Osteoblast (primary cell): ENCODE measurements at regions not wholly inside any gene's neighbourhood (a gene's known extent, or its start where the extent isn't known, plus 50 kb on each side); places are given as distances from the start of the nearest gene placed in this dataset.

Experiments used
- DNase-seq: peaks from one replicate; pipeline ENCODE4 v3.0.0; 2011; ENCODE audit warnings: low spot score, mixed read lengths; ENCODE audit not compliant: insufficient read length; ENCODE audit errors: missing footprints
- H2AFZ ChIP-seq: 2 replicates; pipeline ENCODE4 v1.6.0; 2011; ENCODE audit warnings: mild to moderate bottlenecking, low read length
- H3K27ac ChIP-seq: 2 replicates; pipeline ENCODE4 v1.5.1; 2011; ENCODE audit warnings: mild to moderate bottlenecking, low read depth, low read length, moderate library complexity
- H3K27me3 ChIP-seq: 2 replicates; pipeline ENCODE4 v1.6.0; 2012; ENCODE audit warnings: mild to moderate bottlenecking, control low read depth, inconsistent platforms, low read length, moderate library complexity; ENCODE audit not compliant: insufficient read depth
- H3K36me3 ChIP-seq: 2 replicates; pipeline ENCODE4 v1.5.1; 2011; ENCODE audit warnings: mild to moderate bottlenecking, low read length, control low read depth, moderate library complexity; ENCODE audit not compliant: insufficient read depth
- H3K4me1 ChIP-seq: 2 replicates; pipeline ENCODE4 v1.5.1; 2011; ENCODE audit warnings: mild to moderate bottlenecking, low read length, control low read depth, moderate library complexity; ENCODE audit not compliant: insufficient read depth
- H3K4me2 ChIP-seq: 2 replicates; pipeline ENCODE4 v1.6.0; 2011; ENCODE audit warnings: mild to moderate bottlenecking, low read length; ENCODE audit not compliant: insufficient read depth
- H3K4me3 ChIP-seq: fragments of 200-600 bp; sonication (generic); 3 replicates; pipeline ENCODE4 v1.5.1; 2012; ENCODE audit warnings: mild to moderate bottlenecking, low read length, inconsistent platforms; ENCODE audit not compliant: insufficient read depth
- H3K79me2 ChIP-seq: 2 replicates; pipeline ENCODE4 v1.6.0; 2012; ENCODE audit warnings: mild to moderate bottlenecking, low read length, control low read depth, inconsistent platforms; ENCODE audit not compliant: insufficient read depth
- H3K9me3 ChIP-seq: 2 replicates; pipeline ENCODE4 v1.5.1; 2011; ENCODE audit warnings: low read depth, low read length, control low read depth
- H4K20me1 ChIP-seq: 2 replicates; pipeline ENCODE4 v1.6.0; 2012; ENCODE audit warnings: mild to moderate bottlenecking, low read length, control low read depth; ENCODE audit not compliant: insufficient read depth
- CTCF ChIP-seq: IDR thresholded peaks from 2 replicates; pipeline ENCODE4 v1.5.1; 2011; ENCODE audit warnings: mild to moderate bottlenecking, low read depth, low read length, moderate library complexity; ENCODE audit errors: extremely low read depth

- Histone ChIP-seq H3K4me3 (peak overlapping the region; percentile 60), H3K27me3 (no peaks in the 10 kb centered on the region), H2AFZ (peak overlapping the region; percentile 91), H3K4me2 (peak overlapping the region; percentile 79), H3K4me1 (peaks cover 18% of the 10 kb centered on the region), H3K27ac (peak overlapping the region; percentile 58), H3K79me2 (no peaks in the 10 kb centered on the region), H4K20me1 (no peaks in the 10 kb centered on the region), H3K9me3 (peaks cover 5% of the 10 kb centered on the region), H3K36me3 (no peaks in the 10 kb centered on the region)
- TF ChIP-seq CTCF, result peak; percentile 32
- DNase-seq, result peak; percentile 94
These were observed 115.6 kb upstream of the COL5A1 start for GRCh38 chr9:134525841-134526583.

- Histone ChIP-seq H3K27me3 (no peaks in the 10 kb centered on the region), H3K36me3 (no peaks in the 10 kb centered on the region), H3K4me3 (peak overlapping the region; percentile 60), H3K79me2 (no peaks in the 10 kb centered on the region), H3K4me2 (peak overlapping the region; percentile 79), H3K27ac (peak overlapping the region; percentile 58), H2AFZ (peak overlapping the region; percentile 91), H3K4me1 (peaks cover 25% of the 10 kb centered on the region), H3K9me3 (peaks cover 5% of the 10 kb centered on the region), H4K20me1 (no peaks in the 10 kb centered on the region)
- no peak for TF ChIP-seq CTCF
- DNase-seq, result peak; percentile 58
These were observed 114.8 kb upstream of the COL5A1 start for GRCh38 chr9:134526584-134527477.

GRCh38 chr9:134530724-134531123, 110.9 kb upstream of the COL5A1 start:
- Histone ChIP-seq H3K79me2 (no peaks in the 10 kb centered on the region), H3K4me3 (no peak overlapping the region), H3K9me3 (peaks cover 5% of the 10 kb centered on the region), H3K4me1 (peaks cover 45% of the 10 kb centered on the region), H3K27ac (no peak overlapping the region), H3K27me3 (no peaks in the 10 kb centered on the region), H2AFZ (no peak overlapping the region), H3K36me3 (no peaks in the 10 kb centered on the region), H3K4me2 (no peak overlapping the region), H4K20me1 (no peaks in the 10 kb centered on the region)
- no peak for DNase-seq
- no peak for TF ChIP-seq CTCF
